Anterior cingulate cortex (tissue), 58 donors: ENCODE measurements at regions not wholly inside any gene's neighbourhood (a gene's known extent, or its start where the extent isn't known, plus 50 kb on each side); places are given as distances from the start of the nearest gene placed in this dataset.
"Not testable (repeated sequence)": the region's sequence is repeated elsewhere in the genome, so short reads cannot be mapped to it uniquely, and the experiment has no call there.

Experiments
- DNase-seq, 58 donors: peaks; one replicate each; lab custom pipeline; 2025; lab: John Stamatoyannopoulos, UW

GRCh38 chr3:132084982-132085381 is 50.2 kb upstream of the CPNE4 start:
- no peak for DNase-seq

GRCh38 chr3:132087356-132087755 is 52.5 kb upstream of the CPNE4 start:
- no peak for DNase-seq

GRCh38 chr3:132088291-132088690 is 53.5 kb upstream of the CPNE4 start:
- DNase-seq, result no peak

- DNase-seq, result peak in 31 of 58 donors; percentile 1 to 79 (median 20)
These were observed 56.1 kb upstream of the CPNE4 start for GRCh38 chr3:132090921-132091320.

- DNase-seq, result no peak
These were observed 81.8 kb upstream of the CPNE4 start for GRCh38 chr3:132116601-132117000.

- no peak for DNase-seq
These were observed 82.8 kb upstream of the CPNE4 start for GRCh38 chr3:132117642-132118041.

GRCh38 chr3:132119531-132119930 is 84.7 kb upstream of the CPNE4 start:
- no peak for DNase-seq

- DNase-seq, result no peak
These were observed 89.3 kb upstream of the CPNE4 start for GRCh38 chr3:132124096-132124495.

GRCh38 chr3:132124651-132125284 is 90.0 kb upstream of the CPNE4 start:
- DNase-seq, result no peak

GRCh38 chr3:132134611-132135010 is 99.8 kb upstream of the CPNE4 start:
- no peak for DNase-seq

GRCh38 chr3:132135628-132136333 is 101.0 kb upstream of the CPNE4 start:
- no peak for DNase-seq

- no peak for DNase-seq
These were observed 101.5 kb upstream of the CPNE4 start for GRCh38 chr3:132136334-132136716.

GRCh38 chr3:132136902-132137301 is 102.1 kb upstream of the CPNE4 start:
- not testable (repeated sequence) for DNase-seq

GRCh38 chr3:132145833-132146232 is 111.0 kb upstream of the CPNE4 start:
- DNase-seq, result no peak

GRCh38 chr3:132154619-132155018 is 119.8 kb upstream of the CPNE4 start:
- DNase-seq, result no peak

GRCh38 chr3:132159145-132159544 is 124.3 kb upstream of the CPNE4 start:
- DNase-seq, result no peak

- no peak for DNase-seq
These were observed 125.4 kb upstream of the CPNE4 start for GRCh38 chr3:132160198-132160597.

- DNase-seq, result no peak
These were observed 126.8 kb upstream of the CPNE4 start for GRCh38 chr3:132161608-132162007.

- DNase-seq, result no peak
These were observed 129.8 kb upstream of the CPNE4 start for GRCh38 chr3:132164469-132165092.

- no peak for DNase-seq
These were observed 133.1 kb upstream of the CPNE4 start for GRCh38 chr3:132167870-132168269.

GRCh38 chr3:132174500-132174899 is 139.7 kb upstream of the CPNE4 start:
- no peak for DNase-seq

GRCh38 chr3:132180337-132180791 is 136.8 kb upstream of the ACP3 start:
- DNase-seq, result peak in 6 of 58 donors; percentile 1 to 51 (median 16)
